Activated T-cell treated with anti-CD3 and anti-CD28 coated beads, Interleukin-2, amount 50 U/mL, for 72 hours (primary cell): ENCODE measurements at regions not wholly inside any gene's neighbourhood (a gene's known extent, or its start where the extent isn't known, plus 50 kb on each side); places are given as distances from the start of the nearest gene placed in this dataset.
"Not testable (repeated sequence)": the region's sequence is repeated elsewhere in the genome, so short reads cannot be mapped to it uniquely, and the experiment has no call there.

Source experiments
- ATAC-seq, 2 donors: fragments of 150-1000 bp; cut with Tn5 transposase; replicated peaks in 1 of 2; 2 replicates each; pipeline ENCODE4 v1.10.0; 2021; ENCODE audit warnings: moderate library complexity in 2 of 2, mild to moderate bottlenecking in 1 of 2
- DNase-seq, 2 donors: peaks; one replicate each; pipeline ENCODE4 v3.0.0; 2021 to 2022; ENCODE audit warnings: mixed read lengths in 1 of 2
- H3K27ac Mint-ChIP-seq: one replicate; pipeline ENCODE4 v1.8.0; 2022; ENCODE audit warnings: mild to moderate bottlenecking, moderate library complexity, mixed read lengths
- H3K27me3 Mint-ChIP-seq: one replicate; pipeline ENCODE4 v1.8.0; 2022; ENCODE audit warnings: low read depth, mixed read lengths
- H3K36me3 Mint-ChIP-seq, 2 donors: one replicate each; pipeline ENCODE4 v1.8.0; 2022; ENCODE audit warnings: mixed read lengths in 2 of 2, mild to moderate bottlenecking in 1 of 2; ENCODE audit not compliant: insufficient read depth in 2 of 2
- H3K4me1 Mint-ChIP-seq: one replicate; pipeline ENCODE4 v1.8.0; 2022; ENCODE audit warnings: low read depth, mixed read lengths
- H3K4me3 Mint-ChIP-seq, 2 donors: one replicate each; pipeline ENCODE4 v1.8.0; 2022; ENCODE audit warnings: mild to moderate bottlenecking in 2 of 2, mixed read lengths in 2 of 2, moderate library complexity in 2 of 2
- H3K9me3 Mint-ChIP-seq, 2 donors: one replicate each; pipeline ENCODE4 v1.8.0; 2022; ENCODE audit warnings: mixed read lengths in 2 of 2

- DNase-seq (no peak), ATAC-seq (no peak)
- Mint-ChIP-seq H3K27me3 (no peaks in the 10 kb centered on the region), H3K9me3 (peaks cover 0 to 1% of the 10 kb centered on the region in 2 donors), H3K27ac (no peak overlapping the region), H3K4me1 (no peaks in the 10 kb centered on the region), H3K4me3 (no peak overlapping the region), H3K36me3 (no peaks in the 10 kb centered on the region)
Measured at GRCh38 chr13:71237332-71237731, 629.7 kb downstream of the DACH1 start.

- Mint-ChIP-seq H3K36me3 (no peaks in the 10 kb centered on the region), H3K9me3 (peaks cover 0 to 3% of the 10 kb centered on the region in 2 donors), H3K4me3 (no peak overlapping the region), H3K4me1 (no peaks in the 10 kb centered on the region), H3K27me3 (no peaks in the 10 kb centered on the region), H3K27ac (no peak overlapping the region)
- ATAC-seq (no peak), DNase-seq (no peak)
Measured at GRCh38 chr13:71219698-71220415, 647.1 kb downstream of the DACH1 start.

GRCh38 chr13:71218960-71219359, 648.0 kb downstream of the DACH1 start:
- Mint-ChIP-seq H3K4me1 (no peaks in the 10 kb centered on the region), H3K4me3 (no peak overlapping the region), H3K9me3 (peaks cover under 1 to 4% of the 10 kb centered on the region in 2 donors), H3K27me3 (no peaks in the 10 kb centered on the region), H3K36me3 (no peaks in the 10 kb centered on the region), H3K27ac (no peak overlapping the region)
- DNase-seq (no peak), ATAC-seq (no peak)

GRCh38 chr13:71217827-71218226, 649.2 kb downstream of the DACH1 start:
- H3K36me3 Mint-ChIP-seq: no peaks in the 10 kb centered on the region
- no peaks in the 10 kb centered on the region for H3K27me3 Mint-ChIP-seq
- ATAC-seq: no peak
- no peaks in the 10 kb centered on the region for H3K4me1 Mint-ChIP-seq
- no peak for DNase-seq
- H3K9me3 Mint-ChIP-seq: peaks cover 2% of the 10 kb centered on the region in 2 donors
- H3K4me3 Mint-ChIP-seq: no peak overlapping the region
- H3K27ac Mint-ChIP-seq: no peak overlapping the region

- Mint-ChIP-seq H3K4me3 (no peak overlapping the region), H3K9me3 (peaks cover 2% of the 10 kb centered on the region in 2 donors), H3K27ac (no peak overlapping the region), H3K36me3 (no peaks in the 10 kb centered on the region), H3K4me1 (no peaks in the 10 kb centered on the region), H3K27me3 (no peaks in the 10 kb centered on the region)
- no peak for DNase-seq
- no peak for ATAC-seq
Measured at GRCh38 chr13:71214821-71215220, 652.2 kb downstream of the DACH1 start.

GRCh38 chr13:71214357-71214756, 652.6 kb downstream of the DACH1 start:
- no peak for DNase-seq
- H3K36me3 Mint-ChIP-seq: no peaks in the 10 kb centered on the region
- no peaks in the 10 kb centered on the region for H3K4me1 Mint-ChIP-seq
- no peak overlapping the region for H3K27ac Mint-ChIP-seq
- no peak for ATAC-seq
- H3K4me3 Mint-ChIP-seq: no peak overlapping the region
- H3K9me3 Mint-ChIP-seq: peaks cover 2% of the 10 kb centered on the region in 2 donors
- no peaks in the 10 kb centered on the region for H3K27me3 Mint-ChIP-seq

- Mint-ChIP-seq H3K4me3 (no peak overlapping the region), H3K4me1 (no peaks in the 10 kb centered on the region), H3K9me3 (peaks cover 2 to 4% of the 10 kb centered on the region in 2 donors), H3K27ac (no peak overlapping the region), H3K36me3 (no peaks in the 10 kb centered on the region), H3K27me3 (no peaks in the 10 kb centered on the region)
- no peak for DNase-seq
- no peak for ATAC-seq
Measured at GRCh38 chr13:71213252-71213821, 653.7 kb downstream of the DACH1 start.

GRCh38 chr13:71210861-71211260, 656.1 kb downstream of the DACH1 start:
- DNase-seq: no peak
- no peak overlapping the region for H3K4me3 Mint-ChIP-seq
- peaks cover 2 to 6% of the 10 kb centered on the region in 2 donors for H3K9me3 Mint-ChIP-seq
- no peak overlapping the region for H3K27ac Mint-ChIP-seq
- no peaks in the 10 kb centered on the region for H3K4me1 Mint-ChIP-seq
- no peaks in the 10 kb centered on the region for H3K36me3 Mint-ChIP-seq
- ATAC-seq: no peak
- no peaks in the 10 kb centered on the region for H3K27me3 Mint-ChIP-seq

- Mint-ChIP-seq H3K4me3 (no peak overlapping the region), H3K9me3 (peaks cover 0 to 6% of the 10 kb centered on the region in 2 donors), H3K4me1 (no peaks in the 10 kb centered on the region), H3K27ac (no peak overlapping the region), H3K27me3 (no peaks in the 10 kb centered on the region), H3K36me3 (no peaks in the 10 kb centered on the region)
- DNase-seq: no peak
- ATAC-seq: no peak
Measured at GRCh38 chr13:71209217-71209616, 657.8 kb downstream of the DACH1 start.

- ATAC-seq, H3K4me1 Mint-ChIP-seq, H3K27me3 Mint-ChIP-seq, H3K27ac Mint-ChIP-seq, H3K4me3 Mint-ChIP-seq, DNase-seq, H3K36me3 Mint-ChIP-seq, H3K9me3 Mint-ChIP-seq: not testable (repeated sequence)
Measured at GRCh38 chr13:71184583-71184982, 682.4 kb downstream of the DACH1 start.

- not testable (repeated sequence) for H3K4me1 Mint-ChIP-seq, H3K36me3 Mint-ChIP-seq, H3K9me3 Mint-ChIP-seq, H3K4me3 Mint-ChIP-seq, H3K27ac Mint-ChIP-seq, DNase-seq, ATAC-seq, H3K27me3 Mint-ChIP-seq
Measured at GRCh38 chr13:71183352-71183751, 683.7 kb downstream of the DACH1 start.

- no peaks in the 10 kb centered on the region for H3K27me3 Mint-ChIP-seq
- peaks cover 0 to 2% of the 10 kb centered on the region in 2 donors for H3K36me3 Mint-ChIP-seq
- no peak for ATAC-seq
- H3K9me3 Mint-ChIP-seq: peaks cover 0 to 4% of the 10 kb centered on the region in 2 donors
- no peak overlapping the region for H3K27ac Mint-ChIP-seq
- no peaks in the 10 kb centered on the region for H3K4me1 Mint-ChIP-seq
- no peak overlapping the region for H3K4me3 Mint-ChIP-seq
- no peak for DNase-seq
Measured at GRCh38 chr13:71171740-71172139, 695.3 kb downstream of the DACH1 start.

GRCh38 chr13:71169180-71169579, 697.8 kb downstream of the DACH1 start:
- Mint-ChIP-seq H3K36me3 (peaks cover 0 to 2% of the 10 kb centered on the region in 2 donors), H3K4me1 (no peaks in the 10 kb centered on the region), H3K9me3 (peaks cover 0 to 2% of the 10 kb centered on the region in 2 donors), H3K4me3 (no peak overlapping the region), H3K27ac (no peak overlapping the region), H3K27me3 (no peaks in the 10 kb centered on the region)
- no peak for ATAC-seq
- DNase-seq: no peak

GRCh38 chr13:71156550-71156949, 710.5 kb downstream of the DACH1 start:
- Mint-ChIP-seq H3K27ac (no peak overlapping the region), H3K9me3 (peaks cover 3 to 5% of the 10 kb centered on the region in 2 donors), H3K4me3 (no peak overlapping the region), H3K36me3 (no peaks in the 10 kb centered on the region), H3K27me3 (no peaks in the 10 kb centered on the region), H3K4me1 (no peaks in the 10 kb centered on the region)
- DNase-seq (no peak), ATAC-seq (no peak)
